ENCODE measurements at regions not wholly inside any gene's neighbourhood (a gene's known extent, or its start where the extent isn't known, plus 50 kb on each side); places are given as distances from the start of the nearest gene placed in this dataset.

GRCh38 chr6:112931832-112932231 lies 584.7 kb downstream of the RFPL4B start:
- no peak for TF ChIP-seq EZH2 (IDR thresholded peaks at IDR 0.05)
- no peak for TF ChIP-seq POLR2AphosphoS5 (IDR thresholded peaks at IDR 0.05; ENCODE audit: borderline replicate concordance, low read depth, low read length)
- no peak for TF ChIP-seq FOXP2 (optimal IDR thresholded peaks at IDR 0.05; ENCODE audit: control extremely low read depth, extremely low read length, insufficient read depth)

Measured in SK-N-MC (cell line).